GM18907 (cell line): ENCODE measurements at regions not wholly inside any gene's neighbourhood (a gene's known extent, or its start where the extent isn't known, plus 50 kb on each side); places are given as distances from the start of the nearest gene placed in this dataset.

ENCODE experiments used
- ATAC-seq: cut with Tn5 transposase; IDR thresholded peaks from one replicate; pipeline ENCODE4 v1.9.1; 2021; ENCODE audit warnings: mild to moderate bottlenecking, moderate library complexity; ENCODE audit not compliant: unreplicated experiment

GRCh38 chr11:122355968-122356367 lies 240.0 kb upstream of the BLID start:
- ATAC-seq, result no peak

DNA sequence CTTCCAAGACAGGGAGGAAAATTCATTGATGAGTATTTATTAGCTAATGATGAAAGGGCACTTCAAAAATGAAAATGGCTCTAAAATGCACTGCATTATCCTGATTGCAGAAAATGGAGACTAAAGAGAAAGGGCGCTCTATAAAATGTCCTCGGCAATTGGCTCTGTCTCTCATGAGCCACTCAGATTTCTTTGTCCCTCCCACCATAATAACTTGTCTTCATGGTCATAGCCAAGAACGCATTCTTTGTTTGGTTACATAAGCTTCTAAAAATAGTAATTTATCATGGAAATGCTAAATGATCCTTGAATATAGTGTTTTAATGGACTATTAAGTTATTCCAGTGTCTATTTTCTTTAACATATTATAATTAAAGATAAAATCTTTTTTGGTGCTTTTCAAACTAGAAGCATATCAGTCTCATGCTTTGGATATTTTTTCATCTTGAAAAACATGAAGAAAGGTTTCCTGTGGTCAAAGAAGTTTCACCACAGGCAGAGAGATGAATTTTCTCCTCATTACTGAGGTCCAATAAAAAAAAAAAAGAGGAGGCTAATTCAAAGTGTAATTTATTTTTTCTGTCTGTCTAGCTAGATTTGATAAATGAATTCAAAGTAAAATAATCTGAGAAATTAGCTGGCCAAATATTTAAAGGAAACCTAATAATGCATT lies 238.1 kb upstream of the BLID start:
- ATAC-seq, result no peak

DNA sequence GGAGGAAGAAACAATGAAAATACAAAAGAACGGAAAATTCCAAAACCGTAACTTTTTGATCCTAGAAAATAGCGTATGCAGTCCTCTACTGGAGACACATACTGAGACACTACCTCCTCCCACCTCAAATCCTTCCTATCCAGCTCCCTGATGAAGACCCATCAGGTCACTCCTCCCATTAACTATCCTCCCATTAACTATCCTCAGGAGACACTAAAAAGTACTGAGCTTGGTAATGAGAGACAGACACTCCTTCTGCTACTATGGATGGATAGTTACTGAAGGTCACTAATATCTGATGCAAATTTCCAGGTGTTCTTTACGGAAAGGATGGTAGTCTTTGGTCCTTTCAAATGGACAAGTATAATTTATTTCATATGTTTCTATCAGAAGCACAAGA lies 237.5 kb upstream of the BLID start:
- no peak for ATAC-seq

DNA sequence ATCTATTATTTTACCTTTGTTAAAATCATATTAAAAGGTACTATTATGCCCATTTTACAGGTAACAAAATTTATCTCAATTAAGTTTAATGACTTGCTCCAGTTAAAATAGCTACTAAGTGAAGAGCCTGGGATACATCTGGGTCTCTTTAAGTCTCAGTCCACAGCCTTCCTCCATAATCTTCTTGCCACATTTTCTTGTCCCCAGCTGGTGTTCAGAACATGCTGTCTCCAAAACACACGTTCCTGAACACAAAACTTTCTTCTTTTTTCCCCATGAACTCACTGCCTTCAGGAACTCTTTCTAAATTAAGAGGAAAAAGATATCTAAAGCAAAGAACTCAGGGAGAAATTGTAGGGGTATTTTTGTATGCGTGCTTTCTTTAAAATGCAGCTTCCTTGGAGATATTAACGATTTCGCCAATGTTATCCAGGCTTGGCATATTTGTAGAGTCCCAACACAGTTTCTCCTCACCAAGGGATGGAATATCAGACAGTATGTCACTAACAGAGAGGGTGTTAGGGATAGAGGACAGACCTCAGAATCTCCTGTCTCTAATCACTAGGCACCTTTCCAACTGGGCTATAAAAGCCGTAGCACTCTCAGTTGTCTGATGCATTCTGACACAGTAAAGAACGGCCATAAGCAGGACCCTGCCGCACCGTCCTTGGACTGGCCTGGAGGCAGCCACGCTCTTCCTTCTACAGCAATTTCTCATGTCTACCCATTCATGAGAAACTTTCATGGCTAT lies 232.8 kb upstream of the BLID start:
- no peak for ATAC-seq

GRCh38 chr11:122346006-122346405 lies 230.0 kb upstream of the BLID start:
- no peak for ATAC-seq

DNA sequence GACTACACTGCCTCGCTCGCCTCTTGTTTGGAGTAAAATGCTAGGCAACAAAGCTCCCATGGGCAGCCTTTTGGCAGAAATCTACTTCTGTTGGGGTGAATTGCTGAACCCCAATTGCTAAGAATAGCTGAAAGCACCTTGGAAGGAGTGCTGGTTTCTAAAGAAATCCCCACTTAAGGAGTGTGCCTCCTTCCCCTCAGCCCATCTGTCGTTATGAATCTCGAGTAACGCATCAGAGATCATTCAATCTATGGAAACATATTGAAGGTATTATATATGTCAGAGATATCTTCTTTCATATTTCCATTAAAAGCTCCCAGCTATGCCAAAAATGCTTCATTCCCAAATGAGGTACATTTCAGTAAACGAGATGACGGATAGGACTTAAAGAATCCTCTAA lies 229.6 kb upstream of the BLID start:
- ATAC-seq, result no peak

DNA sequence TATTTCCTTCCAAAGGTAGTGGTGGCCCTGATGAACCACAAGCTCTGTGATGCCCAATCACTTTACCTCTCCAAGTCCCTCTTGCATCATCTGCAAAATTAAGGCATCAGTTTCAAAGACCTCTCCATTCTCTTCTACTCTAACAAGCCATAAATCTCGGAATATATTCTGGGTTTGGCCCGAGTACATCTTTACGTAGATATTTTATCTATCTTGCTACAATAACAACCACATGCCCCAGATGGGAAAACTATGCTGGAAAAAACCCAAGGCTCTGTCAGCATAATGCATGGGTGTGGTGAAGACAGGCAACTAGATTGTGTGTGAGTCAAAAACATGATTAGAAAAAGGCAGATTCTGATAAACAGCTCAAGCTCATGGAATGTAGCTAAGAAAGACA lies 228.2 kb upstream of the BLID start:
- ATAC-seq, result no peak

GRCh38 chr11:122343210-122343609 lies 227.2 kb upstream of the BLID start:
- no peak for ATAC-seq

GRCh38 chr11:122342089-122342744 lies 226.2 kb upstream of the BLID start:
- ATAC-seq, result no peak

DNA sequence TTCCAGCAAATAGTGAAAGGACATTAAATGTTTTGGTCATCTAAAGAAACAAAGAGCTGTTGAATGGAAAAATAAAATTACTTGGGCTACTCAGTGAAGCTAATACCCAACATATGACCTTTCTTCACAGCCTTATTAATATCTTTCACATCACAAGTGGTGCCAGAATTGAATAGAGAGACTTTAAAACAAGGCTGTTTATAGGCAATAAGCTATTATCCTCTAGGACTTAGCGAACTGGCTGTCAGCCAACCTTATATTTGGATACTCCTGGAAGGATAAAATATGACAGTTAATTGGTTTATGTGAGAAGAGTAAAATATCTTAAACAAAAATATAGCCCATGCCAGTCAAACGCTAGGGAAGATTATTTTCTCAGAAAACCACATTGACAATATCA lies 225.5 kb upstream of the BLID start:
- ATAC-seq, result no peak

DNA sequence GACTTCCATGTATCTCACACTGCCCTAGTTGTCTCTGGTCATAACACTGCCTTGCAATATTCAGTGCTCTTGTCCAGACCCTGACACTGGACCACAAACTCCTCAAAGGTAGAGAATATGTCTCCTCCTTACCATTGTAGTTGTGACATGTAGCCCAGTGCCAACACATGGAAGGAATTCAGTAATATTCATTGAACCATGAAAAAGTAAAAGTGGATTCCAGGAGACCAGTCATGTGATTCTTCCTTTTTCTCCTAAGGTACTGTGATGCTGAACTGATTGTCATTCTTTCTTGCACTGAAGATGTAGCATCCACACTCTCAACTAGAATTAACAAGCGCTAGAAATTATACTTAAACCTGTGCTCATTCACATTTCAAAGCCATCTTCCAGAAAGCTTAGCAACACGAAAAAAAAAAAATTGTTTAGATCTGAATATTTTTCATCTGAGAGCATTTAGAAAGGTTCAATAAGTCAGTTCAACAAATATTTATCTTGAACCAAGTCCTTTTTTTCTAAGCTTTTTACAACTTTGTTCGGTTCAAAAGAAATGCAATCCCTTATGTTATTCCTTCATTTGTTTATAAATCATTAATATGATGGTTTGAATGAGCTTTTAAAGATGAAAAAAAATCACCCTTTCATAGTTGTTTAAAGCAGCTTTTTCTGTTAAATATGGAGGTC lies 224.7 kb upstream of the BLID start:
- no peak for ATAC-seq

GRCh38 chr11:122339436-122340060 lies 223.5 kb upstream of the BLID start:
- no peak for ATAC-seq

DNA sequence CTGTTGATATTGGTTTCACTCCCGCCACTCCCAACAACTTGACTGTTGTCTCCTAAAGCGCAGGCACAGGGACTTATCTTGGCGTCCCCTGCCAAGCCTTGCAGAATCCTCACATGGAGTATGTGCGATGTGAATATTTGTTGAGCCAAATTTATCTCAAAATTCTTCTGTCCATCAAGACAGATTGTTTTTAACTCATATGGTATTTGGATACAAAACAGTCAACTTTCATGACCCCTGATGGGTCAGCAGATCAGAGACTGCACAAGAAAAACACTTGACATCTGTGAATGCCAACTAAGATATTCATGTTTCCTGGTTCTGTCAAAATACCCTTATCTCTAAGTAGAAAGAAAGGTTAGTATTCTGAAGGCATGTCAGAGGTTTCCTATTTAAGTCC lies 221.7 kb upstream of the BLID start:
- ATAC-seq, result no peak

- ATAC-seq, result no peak
Observed at GRCh38 chr11:122337241-122337640, 221.2 kb upstream of the BLID start.

GRCh38 chr11:122336706-122337105 lies 220.7 kb upstream of the BLID start:
- no peak for ATAC-seq

DNA sequence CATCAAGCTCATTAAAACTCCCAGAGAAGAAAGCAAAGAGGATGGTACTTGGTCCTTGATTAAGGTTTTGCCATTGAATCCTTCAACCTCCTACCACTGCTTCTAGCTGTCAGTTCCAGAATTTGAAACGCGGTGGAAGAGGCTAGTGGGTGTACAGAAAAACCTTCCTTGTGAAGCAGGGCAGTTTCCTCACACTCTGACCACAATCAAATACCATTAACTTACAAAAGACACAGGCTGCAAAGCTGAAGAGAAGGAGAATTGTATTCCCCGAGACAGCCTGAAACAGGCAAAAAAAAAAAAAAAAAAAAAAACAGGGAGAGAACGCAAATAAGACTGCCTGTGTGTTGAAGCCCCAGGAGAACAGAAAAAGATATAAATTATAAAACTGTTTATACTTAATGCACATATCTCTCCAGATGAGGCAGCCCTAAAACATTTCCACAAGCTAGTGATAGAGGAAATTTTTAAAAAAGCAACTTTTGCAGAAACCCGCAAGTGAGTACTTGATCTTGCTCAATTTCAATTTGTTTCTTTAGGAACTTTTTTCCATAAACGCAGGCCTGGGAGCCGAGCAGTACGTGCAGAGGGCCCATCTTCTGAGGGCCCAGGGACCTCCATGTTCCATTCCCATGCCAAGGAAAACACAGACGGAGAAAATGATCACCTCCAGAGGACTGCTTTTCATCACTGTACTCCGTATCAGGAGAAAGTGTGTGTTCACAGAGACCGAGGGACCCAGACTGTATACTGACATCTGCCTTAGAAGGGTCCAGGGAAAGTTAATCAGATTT lies 218.7 kb upstream of the BLID start:
- ATAC-seq, result no peak

DNA sequence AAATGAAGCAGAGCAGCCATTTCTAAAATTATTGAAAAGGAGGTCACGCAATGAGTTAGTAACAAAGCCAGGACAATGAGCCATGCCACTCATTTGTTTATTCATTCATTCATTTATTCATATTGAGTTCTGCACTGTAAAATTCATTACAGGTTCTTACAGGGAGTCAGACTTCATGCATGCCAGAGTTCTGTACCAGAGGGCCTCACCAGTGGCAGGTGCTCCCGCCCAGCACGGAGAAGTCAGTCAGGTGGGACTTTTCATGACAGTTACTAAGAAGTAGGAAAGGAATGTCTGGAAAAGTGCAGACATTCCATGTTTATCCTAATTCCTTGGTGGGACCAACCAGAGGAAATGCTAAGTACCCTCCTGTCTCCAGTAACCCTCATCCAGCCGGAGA lies 217.5 kb upstream of the BLID start:
- ATAC-seq, result no peak

GRCh38 chr11:122331079-122331478 lies 215.1 kb upstream of the BLID start:
- no peak for ATAC-seq

DNA sequence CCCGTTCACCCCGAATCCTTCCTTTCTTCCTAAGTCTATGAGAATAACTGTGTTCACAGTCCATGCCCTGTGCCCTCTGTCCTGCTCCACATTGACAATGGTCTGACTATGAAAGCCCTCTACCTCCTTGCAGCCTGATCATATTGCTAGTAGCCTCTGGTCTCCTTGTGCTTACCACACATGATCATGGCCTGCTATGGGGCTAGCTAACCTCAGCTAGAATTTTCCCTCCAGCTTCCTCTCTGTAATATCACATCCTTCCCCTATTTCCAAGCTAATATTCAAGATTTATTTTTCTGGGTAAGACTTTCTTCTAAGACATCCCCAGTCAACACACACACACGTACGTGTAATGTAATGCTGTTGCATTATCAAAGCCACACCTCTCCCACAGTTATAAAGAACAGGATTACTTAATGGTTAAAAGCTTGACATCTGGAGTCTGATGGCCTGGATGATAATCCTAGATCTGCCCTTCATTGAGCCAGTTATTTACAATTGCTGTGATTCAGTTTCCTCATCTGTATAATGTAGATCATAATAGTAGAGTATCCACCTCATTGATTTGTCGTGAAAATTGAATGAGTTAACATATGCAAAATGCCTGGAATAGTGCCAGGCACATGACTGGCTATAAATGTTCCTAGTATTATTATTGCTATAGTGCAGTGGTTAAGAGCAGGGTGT lies 214.4 kb upstream of the BLID start:
- ATAC-seq, result no peak

DNA sequence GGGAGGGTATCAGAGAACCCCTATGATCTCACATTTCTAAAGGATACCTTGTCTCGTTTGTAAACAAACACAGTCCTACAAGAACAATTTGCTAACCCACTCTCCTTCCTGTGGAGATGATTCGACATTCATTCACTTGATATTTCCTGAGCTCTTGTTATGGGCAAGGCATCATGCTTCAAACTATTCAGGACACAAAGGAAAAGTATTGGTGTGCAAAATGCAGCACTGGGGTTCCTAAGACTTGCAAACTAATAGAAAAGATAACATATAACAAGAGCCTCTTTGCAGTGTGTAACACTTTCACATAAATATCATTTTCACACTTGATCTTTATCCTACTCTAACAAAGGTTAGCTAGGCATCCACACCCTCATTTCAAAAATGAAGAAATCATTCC lies 211.5 kb upstream of the BLID start:
- ATAC-seq, result no peak
